ENCODE measurements at regions not wholly inside any gene's neighbourhood (a gene's known extent, or its start where the extent isn't known, plus 50 kb on each side); places are given as distances from the start of the nearest gene placed in this dataset.

- TF ChIP-seq ZNF687 (IDR thresholded peaks at IDR 0.05) (no peak), CTCF (IDR thresholded peaks at IDR 0.05 in 2 of 3, conservative IDR thresholded peaks at IDR 0.05 in 1 of 3; ENCODE audit: control insufficient read depth in 2 of 3, extremely low read depth in 1 of 3, insufficient read depth in 1 of 3, low read depth in 3 of 3, low read length in 3 of 3) (no peak), POLR2AphosphoS5 (IDR thresholded peaks at IDR 0.05; ENCODE audit: low read length) (no peak), HDGF (IDR thresholded peaks at IDR 0.05) (no peak)
Measured at GRCh38 chr16:86052926-86053325, 154.0 kb downstream of the IRF8 start.

All from GM12878 (cell line).